Activated naive CD8-positive, alpha-beta T cell treated with anti-CD3 and anti-CD28 coated beads, Interleukin-2, amount 10 ng/mL, durations not matched to agents 7 days and 5 days (primary cell): ENCODE measurements at regions not wholly inside any gene's neighbourhood (a gene's known extent, or its start where the extent isn't known, plus 50 kb on each side); places are given as distances from the start of the nearest gene placed in this dataset.

ENCODE experiments used
- ATAC-seq: fragments of 150-1000 bp; cut with Tn5 transposase; one replicate; pipeline ENCODE4 v1.10.0; 2021; ENCODE audit warnings: low read depth, moderate library complexity
- POLR2A ChIA-PET: fragments of 350-600 bp; sonication (Branson Sonifier 250); formaldehyde crosslinking; loops from one replicate; lab custom pipeline; 2021; ENCODE audit warnings: antibody characterized with exemption; lab: Charles Lee
- DNase-seq: peaks from one replicate; pipeline ENCODE4 v3.0.0; 2021
- H3K27ac Mint-ChIP-seq: one replicate; pipeline ENCODE4 v1.8.0; 2022; ENCODE audit warnings: mild to moderate bottlenecking, mixed read lengths
- H3K27me3 Mint-ChIP-seq: one replicate; pipeline ENCODE4 v1.8.0; 2022; ENCODE audit warnings: mild to moderate bottlenecking, moderate library complexity, mixed read lengths
- H3K36me3 Mint-ChIP-seq: one replicate; pipeline ENCODE4 v1.8.0; 2021; ENCODE audit warnings: mild to moderate bottlenecking, mixed read lengths
- H3K4me1 Mint-ChIP-seq: one replicate; pipeline ENCODE4 v1.8.0; 2021; ENCODE audit warnings: mixed read lengths
- H3K4me3 Mint-ChIP-seq: one replicate; pipeline ENCODE4 v1.8.0; 2022; ENCODE audit warnings: mild to moderate bottlenecking, moderate library complexity, mixed read lengths
- H3K9me3 Mint-ChIP-seq: one replicate; pipeline ENCODE4 v1.8.0; 2021; ENCODE audit warnings: mixed read lengths

GRCh38 chr4:108519208-108519833 lies 101.1 kb upstream of the RPL34 start:
- no peak overlapping the region for H3K27ac Mint-ChIP-seq
- DNase-seq = no peak
- H3K4me1 Mint-ChIP-seq = peaks cover 11% of the 10 kb centered on the region
- peak overlapping the region; percentile 4 for H3K4me3 Mint-ChIP-seq
- H3K36me3 Mint-ChIP-seq = peaks cover 9% of the 10 kb centered on the region
- no peak for ATAC-seq
- H3K27me3 Mint-ChIP-seq = no peaks in the 10 kb centered on the region
- peaks cover 5% of the 10 kb centered on the region for H3K9me3 Mint-ChIP-seq
- POLR2A ChIA-PET = interaction anchor here (1.1 kb wide), 1 partner anchor 32 kb away, joined by 3 read pairs; no protein-coding TSS in a partner anchor

- ATAC-seq = peak; percentile 94
- POLR2A ChIA-PET = interaction anchor here (0.6 to 1.1 kb wide), 2 partner anchors 18 to 50 kb away, joined by 4 read pairs; no protein-coding TSS in a partner anchor
- H3K27me3 Mint-ChIP-seq = peaks cover 2% of the 10 kb centered on the region
Measured at GRCh38 chr4:108512615-108513505, 107.5 kb upstream of the RPL34 start.

DNA sequence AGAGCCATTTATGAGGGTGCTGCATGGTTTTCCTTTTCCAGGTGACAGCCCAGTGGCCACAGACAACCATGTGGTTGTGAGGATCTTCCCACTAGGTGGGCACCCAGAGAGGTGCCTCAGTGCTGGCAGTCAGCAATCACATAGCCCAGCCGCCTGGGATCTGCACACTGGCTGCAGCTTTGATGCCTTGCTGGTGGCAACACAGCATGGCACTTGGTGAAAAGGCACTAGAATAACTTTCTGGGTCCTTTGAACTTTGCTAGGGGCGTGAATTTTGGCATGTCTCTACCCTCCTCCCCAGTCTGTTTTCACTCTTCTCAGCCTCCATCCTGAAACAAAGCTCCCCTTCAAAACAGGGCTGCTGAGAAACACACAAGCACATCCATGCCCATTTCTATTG lies 108.8 kb upstream of the RPL34 start:
- ATAC-seq (no peak), DNase-seq (no peak)
- Mint-ChIP-seq H3K27me3 (peaks cover 2% of the 10 kb centered on the region), H3K9me3 (peaks cover 6% of the 10 kb centered on the region), H3K36me3 (peaks cover 13% of the 10 kb centered on the region), H3K4me1 (peaks cover 16% of the 10 kb centered on the region), H3K4me3 (no peak overlapping the region), H3K27ac (no peak overlapping the region)
- POLR2A ChIA-PET = no interaction called here

More at GRCh38 chr4:108512615-108513505, 107.5 kb upstream of the RPL34 start:
- Mint-ChIP-seq H3K36me3 (peaks cover 15% of the 10 kb centered on the region), H3K4me1 (peaks cover 16% of the 10 kb centered on the region), H3K4me3 (peak overlapping the region; percentile 77), H3K27ac (peak overlapping the region; percentile 65), H3K9me3 (peaks cover 4% of the 10 kb centered on the region)
- peak; percentile 42 for DNase-seq

- POLR2A ChIA-PET = no interaction called here
- H3K9me3 Mint-ChIP-seq = peaks cover 9% of the 10 kb centered on the region
- H3K4me3 Mint-ChIP-seq = no peak overlapping the region
- no peak for DNase-seq
- H3K36me3 Mint-ChIP-seq = peaks cover 20% of the 10 kb centered on the region
- ATAC-seq = no peak
- H3K4me1 Mint-ChIP-seq = peaks cover 3% of the 10 kb centered on the region
- no peaks in the 10 kb centered on the region for H3K27me3 Mint-ChIP-seq
- no peak overlapping the region for H3K27ac Mint-ChIP-seq
Measured at GRCh38 chr4:108502356-108502755, 118.0 kb upstream of the RPL34 start.

DNA sequence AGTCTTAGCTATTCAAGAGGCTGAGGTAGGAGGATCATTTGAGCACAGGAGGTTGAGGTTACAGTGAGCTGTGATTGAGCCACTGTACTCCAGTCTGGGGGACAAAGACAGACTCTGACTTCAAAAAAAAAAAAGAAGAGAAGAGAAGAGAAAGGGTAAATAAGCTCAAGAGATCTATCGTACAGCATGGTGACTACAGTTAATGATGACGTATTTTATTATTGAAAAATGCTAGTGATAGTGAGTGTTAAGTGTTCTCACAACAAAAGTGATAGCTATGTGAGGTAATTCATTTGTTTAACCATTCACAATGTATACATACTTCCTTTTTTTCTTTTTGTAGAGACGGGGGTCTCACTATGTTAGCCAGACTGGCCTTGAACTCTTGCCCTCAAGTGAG lies 121.5 kb upstream of the RPL34 start:
- ATAC-seq (no peak), DNase-seq (no peak)
- no peaks in the 10 kb centered on the region for H3K27me3 Mint-ChIP-seq
- H3K27ac Mint-ChIP-seq = no peak overlapping the region
- H3K9me3 Mint-ChIP-seq = peaks cover 9% of the 10 kb centered on the region
- peaks cover 21% of the 10 kb centered on the region for H3K36me3 Mint-ChIP-seq
- no peaks in the 10 kb centered on the region for H3K4me1 Mint-ChIP-seq
- H3K4me3 Mint-ChIP-seq = no peak overlapping the region
- POLR2A ChIA-PET = interaction anchor here (0.7 kb wide), 1 partner anchor 30 kb away, joined by 4 read pairs; no protein-coding TSS in a partner anchor

- Mint-ChIP-seq H3K9me3 (peaks cover 10% of the 10 kb centered on the region), H3K4me3 (no peak overlapping the region), H3K36me3 (peaks cover 22% of the 10 kb centered on the region), H3K27me3 (no peaks in the 10 kb centered on the region), H3K4me1 (no peaks in the 10 kb centered on the region), H3K27ac (no peak overlapping the region)
- POLR2A ChIA-PET = interaction anchor here (0.7 kb wide), 1 partner anchor 82 kb away, joined by 3 read pairs; no protein-coding TSS in a partner anchor
- no peak for ATAC-seq
- DNase-seq = no peak
Measured at GRCh38 chr4:108493596-108493931, 126.8 kb upstream of the RPL34 start.

DNA sequence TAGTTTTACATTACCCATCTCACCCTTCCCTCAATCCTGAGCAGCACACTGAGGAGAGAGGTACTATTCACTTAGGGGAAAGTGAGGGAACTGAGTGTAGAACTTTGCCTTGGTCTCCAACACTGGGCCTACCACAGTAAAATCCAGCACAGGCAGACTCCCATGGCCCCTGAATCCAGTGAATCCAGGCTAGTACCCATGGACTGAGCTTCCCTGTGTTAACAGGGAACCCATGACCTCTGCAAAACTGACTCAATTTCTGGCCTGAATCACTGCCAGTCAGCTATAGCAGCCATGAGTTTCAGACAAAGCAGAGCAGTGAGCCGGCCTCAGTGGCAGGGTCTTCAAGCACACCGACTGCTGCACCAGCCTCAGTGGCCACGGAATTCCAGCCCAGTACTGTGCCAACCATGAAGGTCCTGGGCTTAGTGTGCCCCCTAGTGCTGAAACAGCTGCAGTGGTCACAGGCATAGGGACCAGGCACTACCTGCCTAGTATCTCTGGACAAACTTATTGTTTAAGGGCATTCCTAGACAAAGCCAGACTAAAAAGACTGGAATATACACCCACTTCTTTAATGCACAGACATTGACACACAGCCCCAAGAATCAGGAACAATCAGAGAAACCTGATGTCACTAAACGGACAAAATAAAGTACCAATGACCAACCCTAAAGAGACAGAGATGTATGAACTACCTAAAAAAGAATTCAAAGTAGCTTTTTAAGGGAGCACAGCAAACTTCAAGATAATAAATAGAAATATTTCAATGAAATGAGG lies 127.4 kb upstream of the RPL34 start:
- Mint-ChIP-seq H3K36me3 (peaks cover 16% of the 10 kb centered on the region), H3K4me1 (no peaks in the 10 kb centered on the region), H3K27ac (no peak overlapping the region), H3K27me3 (no peaks in the 10 kb centered on the region), H3K4me3 (no peak overlapping the region), H3K9me3 (peaks cover 10% of the 10 kb centered on the region)
- DNase-seq = no peak
- POLR2A ChIA-PET = interaction anchor here (0.7 kb wide), 1 partner anchor 82 kb away, joined by 3 read pairs; no protein-coding TSS in a partner anchor
- ATAC-seq = peak; percentile 74

- H3K4me3 Mint-ChIP-seq = no peak overlapping the region
- peaks cover 15% of the 10 kb centered on the region for H3K4me1 Mint-ChIP-seq
- no peak overlapping the region for H3K27ac Mint-ChIP-seq
- peaks cover 5% of the 10 kb centered on the region for H3K9me3 Mint-ChIP-seq
- H3K36me3 Mint-ChIP-seq = peaks cover 10% of the 10 kb centered on the region
- H3K27me3 Mint-ChIP-seq = no peaks in the 10 kb centered on the region
- ATAC-seq (no peak), DNase-seq (no peak)
- POLR2A ChIA-PET = no interaction called here
Measured at GRCh38 chr4:108488865-108489264, 131.5 kb upstream of the RPL34 start.

DNA sequence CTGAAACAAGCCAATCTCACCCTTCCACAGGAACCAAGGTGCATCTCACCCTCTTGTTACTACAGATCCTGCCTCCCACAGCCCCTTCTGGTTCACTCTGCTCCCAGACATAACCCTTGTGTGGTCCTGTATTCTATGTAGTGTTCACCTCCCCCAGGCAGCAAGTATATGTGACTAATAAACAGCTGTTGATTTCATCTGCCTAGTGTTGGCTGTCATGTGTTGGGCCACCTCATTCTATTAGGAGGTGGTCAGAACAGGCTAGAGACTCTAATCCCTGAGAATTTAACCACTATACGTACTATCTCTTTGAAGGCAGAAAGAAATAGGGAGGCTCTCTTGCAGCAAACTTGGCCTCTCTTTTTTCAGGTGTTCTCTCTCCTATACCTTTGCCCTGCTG lies 134.3 kb upstream of the RPL34 start:
- Mint-ChIP-seq H3K27me3 (no peaks in the 10 kb centered on the region), H3K9me3 (no peaks in the 10 kb centered on the region), H3K4me3 (no peak overlapping the region), H3K27ac (no peak overlapping the region), H3K36me3 (peaks cover 10% of the 10 kb centered on the region), H3K4me1 (peaks cover 34% of the 10 kb centered on the region)
- POLR2A ChIA-PET = interaction anchor here (1.2 kb wide), 1 partner anchor 34 kb away, joined by 3 read pairs; no protein-coding TSS in a partner anchor
- ATAC-seq (no peak), DNase-seq (no peak)

DNA sequence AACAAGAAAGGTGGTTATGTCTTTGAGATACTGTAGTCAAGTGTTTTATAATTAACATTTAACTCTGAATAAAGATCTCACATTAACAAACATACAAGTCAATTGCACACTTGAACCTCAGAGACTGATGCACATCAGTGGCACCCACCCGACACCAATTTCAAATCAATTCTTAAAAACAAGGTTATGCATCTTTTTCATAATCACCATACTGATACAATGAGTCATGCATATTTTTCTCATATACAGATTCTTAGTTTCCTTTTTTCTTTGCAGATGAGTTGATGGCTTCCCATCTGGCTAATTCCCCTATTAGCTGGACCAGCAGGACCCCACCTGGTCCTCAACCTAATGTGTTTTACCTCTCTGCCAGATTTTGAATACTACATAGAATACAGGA lies 136.2 kb upstream of the RPL34 start:
- Mint-ChIP-seq H3K36me3 (peaks cover 7% of the 10 kb centered on the region), H3K9me3 (no peaks in the 10 kb centered on the region), H3K27ac (peak overlapping the region; percentile 67), H3K27me3 (no peaks in the 10 kb centered on the region), H3K4me3 (peak overlapping the region; percentile 59), H3K4me1 (peaks cover 34% of the 10 kb centered on the region)
- POLR2A ChIA-PET = interaction anchor here (1.1 to 1.3 kb wide), 2 partner anchors 44 to 75 kb away, joined by 3 read pairs; no protein-coding TSS in a partner anchor
- DNase-seq (no peak), ATAC-seq (no peak)

DNA sequence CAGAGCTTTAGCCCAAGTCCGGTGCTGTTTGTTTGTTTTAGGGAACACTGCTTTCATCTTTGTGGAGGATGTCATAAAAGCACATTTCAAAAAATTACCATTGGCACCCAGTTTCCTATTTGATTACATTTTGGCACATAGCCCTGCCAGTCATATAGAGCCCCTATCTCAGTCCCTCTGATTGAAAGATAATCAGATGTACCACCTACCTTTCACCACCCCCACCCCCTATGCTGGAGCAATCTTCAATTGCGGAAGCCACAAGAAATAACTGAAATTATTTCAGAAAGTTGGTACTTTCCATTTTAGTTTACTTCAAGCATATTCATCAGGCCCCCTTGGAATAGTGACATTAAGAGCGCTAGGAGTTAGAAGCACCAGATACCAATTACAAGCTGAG lies 136.7 kb upstream of the RPL34 start:
- peaks cover 34% of the 10 kb centered on the region for H3K4me1 Mint-ChIP-seq
- POLR2A ChIA-PET = interaction anchor here (0.9 to 1.8 kb wide), 3 partner anchors 16 to 356 kb away, joined by 3 to 7 read pairs (median 3); no protein-coding TSS in a partner anchor

DNA sequence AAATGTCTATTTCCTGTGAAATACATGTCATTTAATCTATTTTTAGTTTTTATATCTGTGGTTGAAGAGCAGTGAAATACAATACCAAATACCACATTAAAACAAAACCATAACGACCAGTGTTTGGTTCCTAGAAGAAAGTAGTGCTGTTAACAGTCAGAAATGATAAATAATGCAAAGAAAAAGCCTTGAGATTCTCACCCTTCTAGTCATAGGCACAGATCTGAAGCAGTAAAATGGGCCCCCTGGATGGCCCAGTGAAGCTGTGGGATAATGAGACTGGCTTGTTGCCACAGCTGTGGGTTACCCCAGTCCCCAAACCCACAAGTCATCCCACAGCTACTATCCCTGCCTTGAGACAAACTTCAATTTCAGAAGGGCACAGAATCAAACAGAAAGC lies 137.3 kb upstream of the RPL34 start:
- ATAC-seq (peak; percentile 85), DNase-seq (peak; percentile 75)
- Mint-ChIP-seq H3K27ac (peak overlapping the region; percentile 84), H3K36me3 (peaks cover 7% of the 10 kb centered on the region), H3K4me3 (peak overlapping the region; percentile 71), H3K27me3 (no peaks in the 10 kb centered on the region), H3K9me3 (no peaks in the 10 kb centered on the region), H3K4me1 (peaks cover 35% of the 10 kb centered on the region)
- POLR2A ChIA-PET = interaction anchor here (0.9 to 1.8 kb wide), 3 partner anchors 16 to 356 kb away, joined by 3 to 7 read pairs (median 3); no protein-coding TSS in a partner anchor

More for the DNA sequence above, 136.7 kb upstream of the RPL34 start:
- H3K36me3 Mint-ChIP-seq = peaks cover 7% of the 10 kb centered on the region
- no peaks in the 10 kb centered on the region for H3K9me3 Mint-ChIP-seq
- DNase-seq (no peak), ATAC-seq (peak; percentile 19)
- peak overlapping the region; percentile 84 for H3K27ac Mint-ChIP-seq
- peak overlapping the region; percentile 71 for H3K4me3 Mint-ChIP-seq
- H3K27me3 Mint-ChIP-seq = no peaks in the 10 kb centered on the region

DNA sequence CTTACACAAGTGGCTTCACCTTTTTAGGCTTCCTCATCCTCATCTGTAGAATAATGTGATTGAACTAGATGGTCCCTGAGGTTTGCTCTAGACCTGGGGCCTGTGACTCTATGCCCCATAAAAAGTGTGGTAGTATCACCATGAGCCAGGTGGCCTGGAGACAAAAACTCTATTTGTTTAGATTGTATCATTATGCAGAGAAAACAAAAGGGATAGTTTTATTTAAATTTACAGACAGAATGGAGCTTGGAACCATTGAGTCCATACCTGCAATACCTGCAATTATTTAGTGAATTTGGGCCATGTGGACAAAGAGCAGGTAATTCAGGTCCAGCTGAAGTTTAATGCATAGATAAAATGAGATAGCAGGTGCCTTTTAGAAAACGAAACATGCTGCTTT lies 139.5 kb upstream of the RPL34 start:
- peaks cover 38% of the 10 kb centered on the region for H3K4me1 Mint-ChIP-seq
- ATAC-seq (no peak), DNase-seq (no peak)
- POLR2A ChIA-PET = no interaction called here
- H3K27ac Mint-ChIP-seq = no peak overlapping the region
- no peak overlapping the region for H3K4me3 Mint-ChIP-seq
- H3K9me3 Mint-ChIP-seq = no peaks in the 10 kb centered on the region
- no peaks in the 10 kb centered on the region for H3K27me3 Mint-ChIP-seq
- peaks cover 7% of the 10 kb centered on the region for H3K36me3 Mint-ChIP-seq
